ENCODE measurements at regions not wholly inside any gene's neighbourhood (a gene's known extent, or its start where the extent isn't known, plus 50 kb on each side); places are given as distances from the start of the nearest gene placed in this dataset.
A peak's percentile ranks its signal among the peaks of the same experiment; 100 is the strongest.

DNA sequence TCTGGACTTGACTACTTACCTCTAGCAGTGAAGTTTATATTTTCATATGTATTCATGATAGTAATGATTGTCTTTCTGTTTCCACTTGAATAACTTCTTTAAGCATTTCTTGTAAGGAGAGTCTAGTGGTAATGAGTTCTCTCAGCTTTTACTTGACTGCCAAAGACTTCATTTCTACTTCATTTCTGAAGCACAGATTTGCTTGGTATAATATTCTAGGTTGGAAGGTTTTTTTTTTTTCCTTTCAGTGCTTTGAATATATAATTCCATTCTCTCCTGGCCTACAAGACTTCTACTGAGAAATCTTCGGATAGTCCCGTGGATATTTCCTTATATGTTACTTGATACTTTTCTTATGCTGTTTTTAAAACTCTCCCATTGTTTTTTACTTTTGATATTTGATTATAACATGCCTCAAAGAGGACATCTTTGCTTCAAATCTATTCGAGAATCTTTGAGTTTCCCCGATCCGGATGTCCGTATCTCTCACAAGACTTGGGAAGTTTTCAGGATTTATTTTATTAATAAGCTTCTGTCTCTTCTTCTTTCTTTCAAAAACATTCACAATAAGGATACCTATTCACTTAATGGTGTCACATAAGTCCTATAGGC, 1560.0 kb downstream of the PCDH9 start:
- H3K36me3 ChIP-seq (replicated peaks in 1 of 2; ENCODE audit: insufficient read depth in 1 of 2, low read depth in 2 of 2) = no peaks in the 10 kb centered on the region
- ATAC-seq (no peak), DNase-seq (no peak)
- peaks cover 0 to 5% (median 0%) of the 10 kb centered on the region in 3 donors for H3K9me3 ChIP-seq
- H3K27me3 ChIP-seq = no peaks in the 10 kb centered on the region
- H3K4me1 ChIP-seq = no peaks in the 10 kb centered on the region
- intact Hi-C loops (cut with DNase I) = no loop called here
- TF ChIP-seq CTCF (IDR thresholded peaks at IDR 0.05) = no peak
- TF ChIP-seq POLR2A (IDR thresholded peaks at IDR 0.05) = no peak
- no peak overlapping the region for H3K27ac ChIP-seq
- WGBS, 2 donors = 78 to 79% methylated on average over 6 of the region's 6 CpGs
- H3K4me3 ChIP-seq = no peak overlapping the region

- H3K4me1 ChIP-seq = no peaks in the 10 kb centered on the region
- TF ChIP-seq POLR2A (IDR thresholded peaks at IDR 0.05) (no peak), CTCF (IDR thresholded peaks at IDR 0.05) (no peak)
- H3K4me3 ChIP-seq = no peak overlapping the region
- no peak overlapping the region for H3K27ac ChIP-seq
- intact Hi-C loops (cut with DNase I) = no loop called here
- no peaks in the 10 kb centered on the region for H3K36me3 ChIP-seq (replicated peaks in 1 of 2; ENCODE audit: insufficient read depth in 1 of 2, low read depth in 2 of 2)
- H3K27me3 ChIP-seq = no peaks in the 10 kb centered on the region
- ATAC-seq (no peak), DNase-seq (no peak)
- H3K9me3 ChIP-seq = no peaks in the 10 kb centered on the region
- 52 to 61% methylated on average over 1 of the region's 1 CpG for WGBS, 2 donors
Observed at GRCh38 chr13:65660731-65661130, 1569.4 kb downstream of the PCDH9 start.

GRCh38 chr13:65656740-65657329, 1573.3 kb downstream of the PCDH9 start:
- Histone ChIP-seq H3K9me3 (no peaks in the 10 kb centered on the region), H3K27me3 (no peaks in the 10 kb centered on the region), H3K4me3 (no peak overlapping the region), H3K4me1 (no peaks in the 10 kb centered on the region), H3K36me3 (replicated peaks in 1 of 2; ENCODE audit: insufficient read depth in 1 of 2, low read depth in 2 of 2) (no peaks in the 10 kb centered on the region), H3K27ac (no peak overlapping the region)
- 18 to 24% methylated on average over 1 of the region's 1 CpG for WGBS, 2 donors
- intact Hi-C loops (cut with DNase I) = no loop called here
- ATAC-seq (no peak), DNase-seq (no peak)
- TF ChIP-seq CTCF (IDR thresholded peaks at IDR 0.05) (peak; percentile 7 to 43 (median 38)), POLR2A (IDR thresholded peaks at IDR 0.05) (no peak)

DNA sequence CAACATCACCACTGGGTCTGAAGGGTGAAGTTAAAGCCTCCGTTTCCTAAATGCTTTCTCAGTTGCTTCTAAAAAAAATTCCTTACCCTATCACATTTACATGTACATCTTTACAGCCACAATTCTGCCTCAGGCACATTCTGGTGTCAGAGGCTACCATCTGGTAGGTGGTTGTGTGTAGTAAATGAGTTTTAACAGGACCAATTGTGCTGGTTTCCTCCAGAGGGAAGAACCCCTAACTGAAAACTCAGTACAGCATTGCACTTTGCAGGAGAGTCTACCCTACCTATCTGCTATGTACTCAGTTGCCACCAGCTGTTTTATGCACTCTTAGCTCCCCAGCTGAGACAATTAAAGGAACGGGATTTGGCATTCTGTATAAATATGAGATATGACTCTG, 1576.5 kb downstream of the PCDH9 start:
- ATAC-seq (no peak), DNase-seq (no peak)
- Histone ChIP-seq H3K27ac (no peak overlapping the region), H3K4me1 (no peaks in the 10 kb centered on the region), H3K27me3 (no peaks in the 10 kb centered on the region), H3K4me3 (no peak overlapping the region), H3K9me3 (no peaks in the 10 kb centered on the region), H3K36me3 (replicated peaks in 1 of 2; ENCODE audit: insufficient read depth in 1 of 2, low read depth in 2 of 2) (no peaks in the 10 kb centered on the region)
- intact Hi-C loops (cut with DNase I) = no loop called here
- TF ChIP-seq POLR2A (IDR thresholded peaks at IDR 0.05) (no peak), CTCF (IDR thresholded peaks at IDR 0.05) (no peak)
- WGBS, 2 donors = 32 to 37% methylated on average over 2 of the region's 2 CpGs

GRCh38 chr13:65650321-65650720, 1579.8 kb downstream of the PCDH9 start:
- 65% methylated on average over 5 of the region's 5 CpGs for WGBS, 2 donors
- H3K4me1 ChIP-seq = no peaks in the 10 kb centered on the region
- H3K27ac ChIP-seq = no peak overlapping the region
- TF ChIP-seq CTCF (IDR thresholded peaks at IDR 0.05) (no peak), POLR2A (IDR thresholded peaks at IDR 0.05) (no peak)
- intact Hi-C loops (cut with DNase I) = no loop called here
- DNase-seq (no peak), ATAC-seq (no peak)
- no peaks in the 10 kb centered on the region for H3K9me3 ChIP-seq
- no peak overlapping the region for H3K4me3 ChIP-seq
- no peaks in the 10 kb centered on the region for H3K36me3 ChIP-seq (replicated peaks in 1 of 2; ENCODE audit: insufficient read depth in 1 of 2, low read depth in 2 of 2)
- H3K27me3 ChIP-seq = no peaks in the 10 kb centered on the region
